Esophagus squamous epithelium (tissue), 4 donors: ENCODE measurements at regions not wholly inside any gene's neighbourhood (a gene's known extent, or its start where the extent isn't known, plus 50 kb on each side); places are given as distances from the start of the nearest gene placed in this dataset.

Source experiments
- CTCF ChIP-seq, 6 experiments: fragments of 450-650 bp in 4 of 6; fragments of 200-600 bp in 2 of 6; sonication (generic) in 2 of 6; IDR thresholded peaks; one replicate each; pipeline ENCODE4 v1.5.1; 2016 to 2019; ENCODE audit warnings: antibody characterized with exemption in 6 of 6, mild to moderate bottlenecking in 4 of 6, moderate library complexity in 4 of 6
- POLR2A ChIP-seq, 4 donors: fragments of 450-650 bp; IDR thresholded peaks; one replicate each; pipeline ENCODE4 v1.6.1; 2017; ENCODE audit warnings: antibody characterized with exemption in 4 of 4, mild to moderate bottlenecking in 4 of 4, moderate library complexity in 3 of 4

DNA sequence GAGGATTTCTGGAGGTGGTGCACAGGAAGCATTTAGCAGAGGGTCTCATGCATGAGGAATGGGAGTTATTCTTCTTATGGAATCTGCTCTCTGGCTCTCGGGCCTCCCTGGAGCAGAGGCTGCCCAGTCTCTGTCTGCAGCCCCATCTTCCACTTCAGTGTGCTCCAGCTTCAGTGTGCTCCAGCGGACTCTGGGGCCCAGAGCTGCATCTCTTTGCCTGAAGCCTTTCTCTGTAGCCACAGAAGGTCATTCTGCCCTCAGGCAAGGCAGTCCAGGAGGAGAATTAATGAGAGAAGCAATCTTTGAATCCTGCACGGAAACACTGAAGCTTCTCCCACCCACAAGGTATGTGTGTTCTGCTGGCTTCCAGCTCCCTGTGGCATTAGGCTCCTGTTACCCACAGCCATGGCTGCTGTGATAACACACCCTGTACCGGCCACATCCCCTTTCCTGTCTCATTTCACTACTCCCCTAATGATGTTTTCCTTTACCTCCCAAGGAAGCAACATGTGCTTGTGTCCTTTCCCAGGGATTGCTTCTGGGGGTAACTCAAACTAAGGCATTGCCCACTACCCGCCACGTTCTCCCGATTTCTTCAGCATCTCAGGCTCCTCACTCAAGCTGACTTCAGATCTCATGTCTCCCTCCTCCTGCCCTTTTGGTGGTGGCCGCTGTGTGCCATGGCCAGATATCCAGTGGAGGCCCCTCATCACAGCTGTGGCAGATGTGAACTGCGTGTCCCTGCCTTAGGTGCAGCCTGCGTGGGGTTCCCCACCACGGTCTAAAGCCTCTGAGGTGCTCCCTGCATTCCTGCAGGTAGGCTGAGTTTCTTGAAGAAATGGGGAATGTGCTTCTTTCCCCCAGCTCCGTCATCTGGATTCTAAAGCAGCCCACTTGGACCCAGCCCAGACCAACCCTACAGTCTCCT is 181.2 kb upstream of the GALNT2 start:
- no peak for TF ChIP-seq POLR2A (IDR thresholded peaks at IDR 0.05)
- TF ChIP-seq CTCF (IDR thresholded peaks at IDR 0.05), result no peak
